Gastrocnemius medialis (tissue), 4 donors: ENCODE measurements at regions not wholly inside any gene's neighbourhood (a gene's known extent, or its start where the extent isn't known, plus 50 kb on each side); places are given as distances from the start of the nearest gene placed in this dataset.

Source experiments
- CTCF ChIP-seq, 5 experiments: fragments of 450-650 bp in 3 of 5; fragments of 200-600 bp in 2 of 5; sonication (generic) in 2 of 5; IDR thresholded peaks in 4 of 5; conservative IDR thresholded peaks in 1 of 5; 1 replicate in 4 of 5; 2 replicates in 1 of 5; pipeline ENCODE4 v1.5.1; 2016 to 2019; ENCODE audit warnings: antibody characterized with exemption in 5 of 5, mild to moderate bottlenecking in 3 of 5, moderate library complexity in 3 of 5
- POLR2A ChIP-seq, 2 donors: fragments of 450-650 bp; IDR thresholded peaks; one replicate each; pipeline ENCODE4 v1.6.1; 2017; ENCODE audit warnings: antibody characterized with exemption in 2 of 2, mild to moderate bottlenecking in 2 of 2, moderate library complexity in 2 of 2

- TF ChIP-seq POLR2A (IDR thresholded peaks at IDR 0.05): no peak
- TF ChIP-seq CTCF (IDR thresholded peaks at IDR 0.05 in 4 of 5, conservative IDR thresholded peaks at IDR 0.05 in 1 of 5): no peak
Observed at GRCh38 chr3:64358176-64358575, 132.9 kb upstream of the PRICKLE2 start.
